ENCODE measurements at regions not wholly inside any gene's neighbourhood (a gene's known extent, or its start where the extent isn't known, plus 50 kb on each side); places are given as distances from the start of the nearest gene placed in this dataset.
"Not testable (repeated sequence)": the region's sequence is repeated elsewhere in the genome, so short reads cannot be mapped to it uniquely, and the experiment has no call there.

GRCh38 chr19:30861919-30862318 is 487.3 kb downstream of the TSHZ3 start:
- no peak for DNase-seq

- no peak for DNase-seq
These were observed 485.8 kb downstream of the ZNF536 start for GRCh38 chr19:30857966-30858490.

GRCh38 chr19:30857388-30857787 is 485.2 kb downstream of the ZNF536 start:
- no peak for DNase-seq

- DNase-seq = no peak
These were observed 484.6 kb downstream of the ZNF536 start for GRCh38 chr19:30856786-30857185.

- DNase-seq = no peak
These were observed 484.2 kb downstream of the ZNF536 start for GRCh38 chr19:30856376-30856775.

- DNase-seq = no peak
These were observed 483.3 kb downstream of the ZNF536 start for GRCh38 chr19:30855442-30855841.

- no peak for DNase-seq
These were observed 482.5 kb downstream of the ZNF536 start for GRCh38 chr19:30854661-30855060.

GRCh38 chr19:30854207-30854606 is 482.0 kb downstream of the ZNF536 start:
- DNase-seq = no peak

- DNase-seq = no peak
These were observed 480.9 kb downstream of the ZNF536 start for GRCh38 chr19:30853036-30853435.

- DNase-seq = no peak
These were observed 480.0 kb downstream of the ZNF536 start for GRCh38 chr19:30852168-30852567.

- no peak for DNase-seq
These were observed 479.5 kb downstream of the ZNF536 start for GRCh38 chr19:30851646-30852045.

GRCh38 chr19:30848636-30849425 is 476.6 kb downstream of the ZNF536 start:
- no peak for DNase-seq

- no peak for DNase-seq
These were observed 473.9 kb downstream of the ZNF536 start for GRCh38 chr19:30846102-30846501.

GRCh38 chr19:30842926-30843325 is 470.7 kb downstream of the ZNF536 start:
- DNase-seq = no peak

- no peak for DNase-seq
These were observed 469.8 kb downstream of the ZNF536 start for GRCh38 chr19:30841934-30842333.

GRCh38 chr19:30830875-30831274 is 458.7 kb downstream of the ZNF536 start:
- no peak for DNase-seq

GRCh38 chr19:30825505-30825904 is 453.3 kb downstream of the ZNF536 start:
- DNase-seq = not testable (repeated sequence)

- no peak for DNase-seq
These were observed 452.6 kb downstream of the ZNF536 start for GRCh38 chr19:30824809-30825208.

- DNase-seq = no peak
These were observed 445.9 kb downstream of the ZNF536 start for GRCh38 chr19:30817965-30818567.

GRCh38 chr19:30817197-30817596 is 445.0 kb downstream of the ZNF536 start:
- DNase-seq = no peak

GRCh38 chr19:30815889-30816580 is 443.9 kb downstream of the ZNF536 start:
- DNase-seq = no peak

GRCh38 chr19:30812099-30812678 is 440.0 kb downstream of the ZNF536 start:
- DNase-seq = no peak

GRCh38 chr19:30811397-30812098 is 439.4 kb downstream of the ZNF536 start:
- DNase-seq = no peak
